ENCODE measurements at regions not wholly inside any gene's neighbourhood (a gene's known extent, or its start where the extent isn't known, plus 50 kb on each side); places are given as distances from the start of the nearest gene placed in this dataset.

DNA sequence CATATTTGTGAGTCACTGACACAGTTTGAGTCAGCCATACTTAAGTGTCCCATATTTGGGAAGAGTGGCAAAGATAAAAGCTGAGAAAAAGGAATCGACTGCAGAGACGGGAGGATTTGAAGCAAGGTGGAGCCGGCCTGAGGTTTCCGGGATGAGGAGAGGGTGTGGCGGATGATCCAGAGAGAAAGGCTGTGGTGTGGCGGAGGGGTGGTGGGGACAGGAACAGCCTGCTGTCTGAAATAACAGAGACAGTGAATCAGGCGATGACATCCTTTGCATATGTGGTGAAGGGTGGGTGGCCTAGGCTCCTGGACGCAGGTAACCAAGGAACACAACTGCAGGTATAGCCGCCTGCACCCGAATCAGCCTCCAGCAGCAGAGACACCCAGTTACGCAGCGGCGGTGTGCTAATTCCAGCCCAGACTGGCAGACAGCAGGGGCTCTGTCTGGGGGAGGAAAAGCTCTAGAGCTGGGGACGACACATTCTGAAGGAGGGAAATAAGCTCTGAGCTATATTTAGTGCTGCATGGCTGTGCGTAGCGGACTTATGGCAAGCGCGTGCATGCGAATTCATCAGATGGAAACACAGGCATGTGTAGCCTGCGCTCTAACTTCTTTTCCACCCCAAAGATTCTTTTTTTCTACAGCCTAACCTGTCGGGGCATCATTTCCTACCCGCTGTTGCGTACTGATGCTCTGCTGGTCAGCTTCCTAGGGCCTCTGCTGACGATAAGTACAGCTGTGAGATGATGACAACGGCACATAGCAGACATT, 62.7 kb upstream of the BARX2 start:
- Histone ChIP-seq H4K8ac (ENCODE audit: low read depth in 2 of 2, low read length in 2 of 2) (no peak overlapping the region), H3K9me1 (ENCODE audit: insufficient read depth, low read length) (no peaks in the 10 kb centered on the region), H3K27me3 (ENCODE audit: control insufficient read depth, insufficient read depth, low read length) (peaks cover 11% of the 10 kb centered on the region), H3K9ac (ENCODE audit: low read depth, low read length) (no peak overlapping the region), H4K20me1 (ENCODE audit: insufficient read depth, low read length) (no peaks in the 10 kb centered on the region; the same call in 1 of the 2 replicates), H3K4me1 (ENCODE audit: control insufficient read depth, insufficient read depth, low read length) (no peaks in the 10 kb centered on the region), H3K4me3 (ENCODE audit: insufficient read depth, low read depth, low read length) (no peak overlapping the region), H2BK120ac (ENCODE audit: low read depth, low read length) (no peak overlapping the region), H3K4me2 (ENCODE audit: low read depth, low read length) (peak overlapping the region; percentile 75), H3K27ac (ENCODE audit: insufficient read depth, low read length) (no peak overlapping the region), H2AK5ac (ENCODE audit: low read depth, low read length) (no peak overlapping the region), H3K9me3 (ENCODE audit: control insufficient read depth, insufficient read depth, low read length) (no peaks in the 10 kb centered on the region), H3K56ac (ENCODE audit: extremely low read depth, insufficient read depth, low read length) (no peak overlapping the region), H2BK15ac (ENCODE audit: low read depth, low read length) (no peak overlapping the region), H3K14ac (replicated peaks; ENCODE audit: low read depth, low read length) (no peak overlapping the region), H2BK5ac (ENCODE audit: low read depth, low read length, poor library complexity, severe bottlenecking) (no peak overlapping the region), H4K91ac (ENCODE audit: insufficient read depth, low read depth, low read length) (no peak overlapping the region), H3K36me3 (ENCODE audit: control insufficient read depth, insufficient read depth, low read length) (no peaks in the 10 kb centered on the region), H2AFZ (replicated peaks; ENCODE audit: low read length, poor library complexity) (peak overlapping the region; percentile 24), H2AK9ac (replicated peaks; ENCODE audit: low read depth, low read length, poor library complexity) (no peak overlapping the region), H2BK20ac (ENCODE audit: low read depth, low read length) (no peak overlapping the region), H3K23ac (ENCODE audit: low read depth, low read length) (no peak overlapping the region), H3K18ac (ENCODE audit: low read depth, low read length) (no peak overlapping the region), H3K79me1 (ENCODE audit: low read depth in 1 of 2, low read length in 2 of 2) (no peaks in the 10 kb centered on the region), H4K5ac (ENCODE audit: low read depth, low read length) (no peak overlapping the region), H3K4ac (ENCODE audit: low read depth, low read length) (no peak overlapping the region)
- in situ Hi-C loops (cut with MboI; ENCODE audit: low sequenced_read_pairs) (no loop called here), intact Hi-C loops (cut with micrococcal nuclease) (no loop called here), dilution Hi-C loops (cut with HindIII; ENCODE audit: low sequenced_read_pairs, unreplicated experiment) (no loop called here)
- DNase-seq (peak; percentile 27), ATAC-seq (ENCODE audit: low read depth) (peak; percentile 56)
- POLR2A ChIA-PET (ENCODE audit: unreplicated experiment) = no interaction called here
- TF ChIP-seq RCOR1 (IDR thresholded peaks at IDR 0.05; ENCODE audit: insufficient replicate concordance, low read length) = no peak
- TF ChIP-seq FOS (IDR thresholded peaks at IDR 0.05; ENCODE audit: low read depth, low read length) = no peak
- no peak for TF ChIP-seq MAFK (IDR thresholded peaks at IDR 0.05; ENCODE audit: low read depth, low read length)
- BruUV-seq (replicated peaks) = no TSS peak
- WGBS, 2 experiments (ENCODE audit: extremely low coverage in 2 of 2, insufficient read length in 1 of 2) = 47% methylated on average over 6 of the region's 25 CpGs; no CpG with 5 or more reads in 1 of the 2 experiments
- CTCF ChIA-PET = interaction anchor here (1.2 kb wide), 2 partner anchors 220 to 394 kb away, joined by 3 to 5 read pairs; no protein-coding TSS in a partner anchor
